Stimulated activated CD4-positive, alpha-beta T cell treated with anti-CD3 and anti-CD28 coated beads, Interleukin-2, amount 100 ng/mL, for 48 hours (primary cell): ENCODE measurements at regions not wholly inside any gene's neighbourhood (a gene's known extent, or its start where the extent isn't known, plus 50 kb on each side); places are given as distances from the start of the nearest gene placed in this dataset.

Experiments
- DNase-seq, 2 donors: peaks; one replicate each; pipeline ENCODE4 v3.0.0-alpha.2; 2020

GRCh38 chr4:152089584-152089983, 328.8 kb upstream of the GATB start:
- no peak for DNase-seq

DNA sequence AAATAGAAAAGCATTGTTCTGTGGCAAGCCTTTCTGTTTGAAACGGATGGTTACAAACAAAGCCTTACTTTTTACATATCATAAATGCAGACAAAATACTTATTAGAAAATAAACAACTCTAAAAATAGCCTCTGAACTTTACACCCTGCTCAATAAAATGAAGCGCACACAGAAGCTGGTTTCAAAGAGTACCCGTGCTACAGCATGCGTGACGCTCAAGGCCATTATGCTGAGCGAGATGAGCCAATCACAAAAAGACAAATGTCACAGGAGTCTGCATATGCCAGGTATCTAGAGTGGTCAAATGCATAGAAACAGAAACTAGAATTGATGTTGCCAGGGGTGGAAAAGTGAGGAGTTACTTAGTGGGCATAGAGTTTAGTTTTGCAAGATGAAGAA, 326.5 kb upstream of the GATB start:
- DNase-seq, result no peak

GRCh38 chr4:152085657-152086056, 324.9 kb upstream of the GATB start:
- DNase-seq, result no peak

GRCh38 chr4:152083338-152083737, 322.5 kb upstream of the GATB start:
- DNase-seq, result no peak

GRCh38 chr4:152081024-152081423, 320.2 kb upstream of the GATB start:
- no peak for DNase-seq

GRCh38 chr4:152079543-152080293, 318.9 kb upstream of the GATB start:
- no peak for DNase-seq

GRCh38 chr4:152079079-152079478, 318.3 kb upstream of the GATB start:
- DNase-seq, result no peak

DNA sequence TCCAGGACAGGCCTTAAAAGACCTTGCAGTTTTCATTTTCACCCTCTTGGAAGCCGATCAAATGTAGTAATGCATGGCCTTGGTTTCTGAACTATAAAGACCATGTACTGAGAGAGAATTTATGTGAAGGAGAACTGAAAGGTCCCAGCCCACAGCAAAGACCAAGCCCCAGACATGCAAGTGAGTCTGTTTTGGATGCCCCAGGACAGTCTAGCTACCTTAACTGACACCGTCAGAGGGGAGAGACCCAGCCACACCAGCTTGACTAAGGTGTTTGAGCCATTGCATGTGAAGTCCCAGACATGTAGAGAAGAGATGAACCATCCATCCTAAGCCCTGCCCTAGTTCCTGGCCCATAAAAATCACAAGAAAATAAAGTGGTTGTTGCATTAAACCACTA, 316.8 kb upstream of the GATB start:
- DNase-seq, result no peak

DNA sequence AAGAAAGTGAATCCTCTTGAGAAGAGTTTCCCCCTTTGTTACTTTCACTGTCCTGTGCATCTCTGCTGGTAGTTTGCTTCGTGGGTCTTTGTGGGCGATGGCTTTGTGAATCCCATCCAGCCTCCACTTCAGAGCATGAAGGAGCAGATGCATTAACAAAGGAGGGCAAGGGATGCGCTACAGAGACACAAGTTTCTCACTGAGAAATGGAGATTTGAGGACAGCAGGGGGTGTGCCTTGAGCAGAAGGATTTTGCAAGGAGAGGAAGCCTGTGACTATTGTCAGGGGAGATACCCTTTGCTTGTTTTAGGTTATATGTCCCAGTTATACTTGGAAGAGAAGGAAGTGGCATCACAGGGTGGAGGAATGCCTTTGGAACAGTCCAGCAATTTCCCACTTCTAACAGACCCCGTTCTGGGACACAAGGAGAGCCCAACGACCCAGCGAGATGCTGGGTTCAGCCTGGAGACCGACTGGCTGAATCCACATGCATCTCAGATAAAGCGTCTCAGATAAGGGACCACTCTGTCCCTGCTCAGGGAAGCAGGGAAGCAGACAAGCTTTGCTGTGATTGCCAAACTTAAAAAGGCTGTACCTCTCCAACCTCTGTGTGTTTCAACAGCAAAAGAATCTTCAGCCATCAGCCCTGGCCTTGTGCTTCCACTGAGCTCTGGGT, 314.6 kb upstream of the GATB start:
- no peak for DNase-seq

DNA sequence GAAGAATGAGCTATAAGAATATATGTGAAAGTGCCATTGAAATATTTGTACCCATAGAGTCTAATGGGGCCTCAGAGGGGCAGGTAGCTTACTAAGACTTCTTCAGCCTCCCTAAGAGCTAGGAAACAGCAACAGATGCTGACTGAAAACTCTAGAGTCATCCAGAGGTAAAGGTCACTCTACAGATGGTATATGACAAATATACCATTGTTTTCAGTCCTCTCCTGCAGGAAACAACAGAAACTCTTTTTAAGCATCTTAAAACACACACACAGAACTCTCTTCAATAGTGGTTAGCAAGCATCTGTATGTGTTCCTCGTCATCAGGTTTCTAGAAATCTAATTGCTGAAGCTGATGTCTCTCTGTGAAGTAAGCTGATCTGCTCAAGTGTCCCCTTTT, 313.8 kb upstream of the GATB start:
- no peak for DNase-seq

GRCh38 chr4:152074088-152074437, 313.3 kb upstream of the GATB start:
- DNase-seq, result no peak

- no peak for DNase-seq
Observed at GRCh38 chr4:152073351-152074087, 312.7 kb upstream of the GATB start.

DNA sequence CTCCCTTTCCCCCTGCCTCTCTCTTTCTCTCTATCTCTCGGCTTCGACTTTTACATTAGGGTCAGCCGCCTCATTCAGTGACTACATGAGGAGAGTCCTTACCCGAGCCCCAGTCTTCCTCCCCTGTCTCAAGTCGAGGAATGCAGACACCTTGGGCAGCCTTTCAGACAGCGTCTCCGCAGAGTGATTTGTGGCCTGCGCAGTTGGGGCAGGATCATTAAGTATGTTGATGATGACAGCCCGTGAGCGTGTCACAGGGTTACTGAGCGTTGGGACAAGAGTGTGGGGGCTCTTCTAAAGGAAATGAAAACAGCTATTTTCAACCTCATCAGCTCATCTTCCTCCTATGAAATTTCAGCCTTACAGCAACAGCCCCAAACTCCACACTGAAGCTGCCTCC, 312.1 kb upstream of the GATB start:
- DNase-seq, result no peak

DNA sequence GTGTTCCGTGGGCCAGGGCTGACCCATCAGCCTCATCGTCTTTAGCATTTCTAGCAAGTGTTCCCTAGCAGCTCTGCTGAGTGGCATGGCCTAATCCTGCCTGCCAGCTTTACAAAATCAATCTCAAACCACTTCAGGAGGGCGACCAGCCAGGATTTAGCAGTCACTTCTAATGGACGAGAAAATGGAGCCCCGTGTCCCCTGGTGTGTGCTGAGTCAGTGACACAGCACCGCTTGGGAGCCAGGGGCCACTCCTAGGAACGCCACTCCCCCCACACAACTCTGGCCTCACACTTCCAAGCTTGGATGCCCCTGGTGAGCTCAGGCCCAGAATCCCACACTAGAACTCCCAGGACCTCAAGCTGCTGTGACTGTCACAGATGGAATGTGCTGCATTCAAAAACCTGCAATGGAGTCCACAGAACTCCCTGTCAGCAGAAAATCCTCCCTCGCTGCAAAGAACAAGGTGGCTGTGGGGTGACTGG, 311.2 kb upstream of the GATB start:
- DNase-seq, result no peak

DNA sequence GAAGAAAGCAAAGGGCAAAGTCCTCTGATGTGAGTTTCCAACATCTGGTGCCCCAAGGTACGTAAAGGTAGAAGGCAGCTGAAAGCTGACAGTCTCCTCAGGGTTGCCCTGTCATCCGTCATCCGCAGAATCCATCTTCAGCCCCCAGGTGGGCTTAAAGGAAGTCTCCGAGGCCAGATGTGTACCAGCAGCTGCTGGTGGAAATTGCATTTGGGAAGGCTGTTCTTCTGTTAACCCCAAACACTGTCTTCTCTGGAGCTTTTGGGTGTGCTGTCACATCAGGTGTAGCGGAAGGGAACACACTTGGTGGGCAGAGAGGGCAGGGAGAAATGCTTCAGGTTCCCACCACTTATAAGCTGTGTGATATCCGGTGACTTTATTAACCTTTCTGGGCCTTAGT, 310.0 kb upstream of the GATB start:
- no peak for DNase-seq

DNA sequence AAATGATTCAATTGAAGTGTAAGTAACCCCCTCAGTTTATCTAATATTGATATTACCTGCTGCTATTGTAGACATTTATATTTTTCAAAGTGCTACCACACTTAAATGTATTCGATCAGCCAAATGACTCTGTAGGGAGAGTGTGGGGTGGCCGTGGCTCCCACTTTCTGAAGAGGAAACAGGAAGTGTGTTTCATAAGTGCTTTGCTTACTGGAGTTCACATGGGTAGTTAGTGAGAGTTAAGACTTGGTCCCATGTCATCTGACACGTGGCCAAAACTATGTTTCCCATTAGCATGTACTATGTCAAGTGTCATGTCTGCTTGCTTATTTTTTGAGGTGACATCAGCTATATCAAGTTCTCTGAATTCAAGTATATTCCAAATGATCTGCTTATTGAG, 308.1 kb upstream of the GATB start:
- no peak for DNase-seq

DNA sequence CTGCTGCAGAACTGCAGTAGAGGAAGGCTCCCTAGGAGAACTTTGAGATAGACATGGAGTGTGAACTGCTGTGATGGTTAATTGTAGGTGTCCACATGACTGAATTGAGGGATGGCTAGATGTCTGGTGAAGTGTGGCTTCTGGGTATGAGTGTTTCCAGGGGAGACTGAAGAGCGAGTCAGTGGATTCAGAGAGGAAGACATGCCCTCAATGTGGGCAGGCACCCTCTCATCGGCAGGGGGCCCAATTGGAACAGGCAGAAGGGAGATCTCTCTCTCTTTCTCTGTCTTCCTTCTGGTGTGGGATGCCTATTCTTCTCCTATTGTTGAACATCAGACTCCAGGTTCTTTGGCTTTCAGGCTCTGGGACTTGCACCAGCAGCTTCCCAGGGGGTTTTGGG, 304.7 kb upstream of the GATB start:
- DNase-seq, result no peak

- no peak for DNase-seq
Observed at GRCh38 chr4:152064753-152065152, 303.9 kb upstream of the GATB start.

- DNase-seq, result no peak
Observed at GRCh38 chr4:152064282-152064681, 303.5 kb upstream of the GATB start.

DNA sequence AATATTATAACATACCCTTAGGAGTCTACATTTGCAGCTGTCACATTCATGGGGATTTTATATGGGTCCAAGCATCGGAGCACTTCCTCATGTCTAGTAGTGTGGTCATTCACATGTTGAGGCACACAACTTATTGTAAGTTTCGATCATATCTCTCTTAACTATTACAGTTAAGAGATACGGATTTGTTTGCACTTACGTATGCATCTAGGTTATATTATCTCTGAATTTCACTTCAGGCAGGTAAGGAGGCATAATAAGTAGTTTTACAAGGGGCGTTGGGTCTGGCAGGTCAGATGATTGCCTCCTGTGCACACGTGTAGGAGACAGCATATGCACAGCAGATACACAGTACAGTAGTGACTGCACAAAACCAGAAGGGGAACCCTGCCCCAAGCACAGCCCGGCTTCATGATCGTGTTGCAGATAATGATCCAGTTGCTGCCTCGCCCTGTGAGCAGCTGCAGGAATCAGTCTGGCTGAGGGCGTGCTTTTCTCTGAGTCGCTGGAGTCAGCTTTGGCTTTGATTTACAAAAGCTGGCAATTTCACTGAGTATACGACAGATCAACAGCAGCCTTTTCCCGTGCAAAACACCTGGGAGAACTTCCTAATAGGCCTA, 302.9 kb upstream of the GATB start:
- DNase-seq, result no peak

GRCh38 chr4:152062936-152063620, 302.3 kb upstream of the GATB start:
- no peak for DNase-seq

DNA sequence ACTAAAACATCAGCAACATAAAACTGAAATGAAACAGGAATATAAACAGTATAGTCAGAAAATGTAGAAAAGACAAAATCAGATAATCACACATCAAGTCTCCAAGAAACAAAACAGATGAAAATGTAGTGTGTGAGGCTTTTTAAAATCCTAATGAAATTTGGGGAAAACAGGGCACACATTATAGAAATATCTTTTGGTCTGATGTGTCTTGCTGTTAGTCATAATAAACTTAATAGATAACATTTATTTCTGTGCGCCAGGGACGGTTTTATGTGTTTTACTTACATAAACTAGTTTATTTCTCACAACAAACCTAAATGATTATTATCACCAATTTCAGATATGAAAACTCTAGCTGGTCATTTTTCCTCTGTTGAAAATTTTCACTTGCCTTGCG, 293.9 kb upstream of the GATB start:
- DNase-seq, result no peak

DNA sequence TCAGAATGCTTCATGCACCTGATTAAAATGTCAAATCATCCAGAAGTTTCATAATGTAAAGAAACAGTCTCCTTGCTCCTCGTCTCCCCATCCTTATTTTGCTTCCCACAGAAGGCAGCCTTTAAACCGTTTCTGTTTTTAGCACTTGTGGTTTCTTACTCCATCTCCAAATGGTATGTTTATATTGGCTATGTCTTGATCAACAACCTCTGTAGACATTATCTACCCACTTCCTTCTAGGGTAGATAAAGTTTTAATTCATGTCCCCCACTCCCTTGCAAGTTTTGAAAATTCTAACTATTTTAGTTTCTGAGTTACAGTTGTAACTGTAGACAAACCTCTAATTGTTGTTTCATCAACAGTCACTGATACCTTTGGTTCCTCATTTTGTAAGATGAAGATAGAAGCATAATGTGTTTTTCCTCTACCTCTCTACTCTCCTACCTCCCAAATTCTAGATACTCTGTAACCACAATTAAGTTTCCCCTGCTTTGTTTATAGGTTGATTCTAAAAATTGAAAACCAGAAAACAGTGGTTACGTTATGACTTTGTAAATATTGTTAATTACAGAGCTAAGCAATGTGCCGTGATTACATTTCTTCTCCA, 291.7 kb upstream of the GATB start:
- no peak for DNase-seq
